HFFc6 (cell line): ENCODE measurements at regions not wholly inside any gene's neighbourhood (a gene's known extent, or its start where the extent isn't known, plus 50 kb on each side); places are given as distances from the start of the nearest gene placed in this dataset.

Experiments used
- DNase-seq: peaks from one replicate; pipeline ENCODE4 v3.0.0-alpha.2; 2018
- H3K27ac Mint-ChIP-seq: 2 replicates; pipeline ENCODE4 v1.8.0; 2020; ENCODE audit warnings: mild to moderate bottlenecking, mixed read lengths
- H3K27me3 Mint-ChIP-seq: 2 replicates; pipeline ENCODE4 v1.8.0; 2021; ENCODE audit warnings: mild to moderate bottlenecking, moderate library complexity, mixed read lengths; ENCODE audit not compliant: insufficient read depth
- H3K36me3 Mint-ChIP-seq: 2 replicates; pipeline ENCODE4 v1.8.0; 2021; ENCODE audit warnings: low read depth, mixed read lengths
- H3K4me1 Mint-ChIP-seq: 2 replicates; pipeline ENCODE4 v1.8.0; 2020; ENCODE audit warnings: low read depth, mixed read lengths
- H3K4me3 Mint-ChIP-seq: 2 replicates; pipeline ENCODE4 v1.8.0; 2020; ENCODE audit warnings: mild to moderate bottlenecking, moderate library complexity, mixed read lengths
- H3K9me3 Mint-ChIP-seq: 2 replicates; pipeline ENCODE4 v1.8.0; 2020; ENCODE audit warnings: mild to moderate bottlenecking, mixed read lengths
- CTCF ChIP-seq: fragments of 200-600 bp; sonication (generic); IDR thresholded peaks from 2 replicates; pipeline ENCODE4 v1.5.0; 2021; ENCODE audit warnings: antibody characterized with exemption, mild to moderate bottlenecking

- H3K4me1 Mint-ChIP-seq: no peaks in the 10 kb centered on the region
- no peak for DNase-seq
- H3K27me3 Mint-ChIP-seq: 0 out of 2 replicates have a peak, but pooled peaks cover 4% of the 10 kb centered on the region
- H3K36me3 Mint-ChIP-seq: peaks cover 6% of the 10 kb centered on the region
- peaks cover 46% of the 10 kb centered on the region for H3K9me3 Mint-ChIP-seq
- TF ChIP-seq CTCF: no peak
- no peak overlapping the region for H3K4me3 Mint-ChIP-seq
- H3K27ac Mint-ChIP-seq: no peak overlapping the region
These were observed 248.5 kb upstream of the IRX4 start for GRCh38 chr5:2131196-2131595.

GRCh38 chr5:2130361-2130760 is 247.6 kb upstream of the IRX4 start:
- Mint-ChIP-seq H3K36me3 (peaks cover 6% of the 10 kb centered on the region), H3K9me3 (peaks cover 49% of the 10 kb centered on the region), H3K4me3 (no peak overlapping the region), H3K27me3 (0 out of 2 replicates have a peak, but pooled peaks cover 4% of the 10 kb centered on the region), H3K27ac (no peak overlapping the region), H3K4me1 (no peaks in the 10 kb centered on the region)
- DNase-seq: no peak
- no peak for TF ChIP-seq CTCF

- DNase-seq: no peak
- Mint-ChIP-seq H3K4me1 (no peaks in the 10 kb centered on the region), H3K9me3 (peaks cover 51% of the 10 kb centered on the region), H3K27ac (no peak overlapping the region), H3K4me3 (no peak overlapping the region), H3K36me3 (peaks cover 6% of the 10 kb centered on the region), H3K27me3 (0 out of 2 replicates have a peak, but pooled peaks cover 4% of the 10 kb centered on the region)
- no peak for TF ChIP-seq CTCF
These were observed 247.0 kb upstream of the IRX4 start for GRCh38 chr5:2129568-2130272.

- DNase-seq: no peak
- no peak for TF ChIP-seq CTCF
- Mint-ChIP-seq H3K4me1 (no peaks in the 10 kb centered on the region), H3K9me3 (peaks cover 53% of the 10 kb centered on the region), H3K36me3 (peaks cover 6% of the 10 kb centered on the region), H3K4me3 (no peak overlapping the region), H3K27ac (no peak overlapping the region), H3K27me3 (0 out of 2 replicates have a peak, but pooled peaks cover 4% of the 10 kb centered on the region)
These were observed 246.1 kb upstream of the IRX4 start for GRCh38 chr5:2128686-2129355.

- DNase-seq: no peak
- no peaks in the 10 kb centered on the region for H3K4me1 Mint-ChIP-seq
- H3K4me3 Mint-ChIP-seq: no peak overlapping the region
- TF ChIP-seq CTCF: no peak
- no peak overlapping the region for H3K27ac Mint-ChIP-seq
- H3K9me3 Mint-ChIP-seq: peaks cover 39% of the 10 kb centered on the region
- no peaks in the 10 kb centered on the region for H3K27me3 Mint-ChIP-seq
- no peaks in the 10 kb centered on the region for H3K36me3 Mint-ChIP-seq
These were observed 243.8 kb upstream of the IRX4 start for GRCh38 chr5:2126512-2126911.
